ENCODE measurements at regions not wholly inside any gene's neighbourhood (a gene's known extent, or its start where the extent isn't known, plus 50 kb on each side); places are given as distances from the start of the nearest gene placed in this dataset.

DNA sequence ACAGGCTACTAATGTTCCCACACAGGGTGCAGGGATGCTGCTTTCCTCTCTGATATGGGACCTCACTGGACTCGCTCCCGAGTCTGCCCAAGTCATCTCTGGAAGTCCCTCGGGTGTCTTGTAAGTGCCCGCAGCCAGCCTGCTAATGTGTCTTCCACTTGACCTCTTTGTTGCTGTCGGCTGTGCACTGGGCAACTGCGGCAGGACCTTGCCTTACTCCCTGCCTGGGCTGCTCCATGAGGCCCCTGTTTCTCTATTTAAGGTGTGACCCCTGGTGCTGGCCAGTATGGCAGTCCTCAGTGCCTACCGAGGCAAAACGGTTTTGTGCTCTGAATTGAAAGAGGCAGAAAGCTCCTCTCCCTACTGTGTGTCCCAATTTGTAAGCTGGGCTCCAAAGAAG is 88.8 kb upstream of the DUSP5 start:
- Mint-ChIP-seq H3K27me3 (ENCODE audit: insufficient read depth, low read depth, poor library complexity) (peaks cover 6% of the 10 kb centered on the region), H3K4me1 (peaks cover 20% of the 10 kb centered on the region), H3K27ac (no peak overlapping the region), H3K9me3 (no peaks in the 10 kb centered on the region), H3K36me3 (ENCODE audit: low read depth) (no peaks in the 10 kb centered on the region), H3K4me3 (no peak overlapping the region)
- no peaks in the 10 kb centered on the region for H3K79me2 ChIP-seq (replicated peaks; ENCODE audit: insufficient read depth)
- H3K36me3 ChIP-seq (ENCODE audit: insufficient read depth), result no peaks in the 10 kb centered on the region
- DNase-seq (ENCODE audit: low spot score) (no peak), ATAC-seq (no peak)
- no peak overlapping the region for H3K4me3 ChIP-seq
- H3F3A ChIP-seq (replicated peaks; ENCODE audit: low read depth), result no peaks in the 10 kb centered on the region
- TF ChIP-seq NANOG (IDR thresholded peaks at IDR 0.05; ENCODE audit: borderline replicate concordance), result no peak
- TF ChIP-seq, protein P1, sequence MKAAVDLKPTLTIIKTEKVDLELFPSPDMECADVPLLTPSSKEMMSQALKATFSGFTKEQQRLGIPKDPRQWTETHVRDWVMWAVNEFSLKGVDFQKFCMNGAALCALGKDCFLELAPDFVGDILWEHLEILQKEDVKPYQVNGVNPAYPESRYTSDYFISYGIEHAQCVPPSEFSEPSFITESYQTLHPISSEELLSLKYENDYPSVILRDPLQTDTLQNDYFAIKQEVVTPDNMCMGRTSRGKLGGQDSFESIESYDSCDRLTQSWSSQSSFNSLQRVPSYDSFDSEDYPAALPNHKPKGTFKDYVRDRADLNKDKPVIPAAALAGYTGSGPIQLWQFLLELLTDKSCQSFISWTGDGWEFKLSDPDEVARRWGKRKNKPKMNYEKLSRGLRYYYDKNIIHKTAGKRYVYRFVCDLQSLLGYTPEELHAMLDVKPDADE (IDR thresholded peaks at IDR 0.05), result no peak
- TF ChIP-seq, protein P2, sequence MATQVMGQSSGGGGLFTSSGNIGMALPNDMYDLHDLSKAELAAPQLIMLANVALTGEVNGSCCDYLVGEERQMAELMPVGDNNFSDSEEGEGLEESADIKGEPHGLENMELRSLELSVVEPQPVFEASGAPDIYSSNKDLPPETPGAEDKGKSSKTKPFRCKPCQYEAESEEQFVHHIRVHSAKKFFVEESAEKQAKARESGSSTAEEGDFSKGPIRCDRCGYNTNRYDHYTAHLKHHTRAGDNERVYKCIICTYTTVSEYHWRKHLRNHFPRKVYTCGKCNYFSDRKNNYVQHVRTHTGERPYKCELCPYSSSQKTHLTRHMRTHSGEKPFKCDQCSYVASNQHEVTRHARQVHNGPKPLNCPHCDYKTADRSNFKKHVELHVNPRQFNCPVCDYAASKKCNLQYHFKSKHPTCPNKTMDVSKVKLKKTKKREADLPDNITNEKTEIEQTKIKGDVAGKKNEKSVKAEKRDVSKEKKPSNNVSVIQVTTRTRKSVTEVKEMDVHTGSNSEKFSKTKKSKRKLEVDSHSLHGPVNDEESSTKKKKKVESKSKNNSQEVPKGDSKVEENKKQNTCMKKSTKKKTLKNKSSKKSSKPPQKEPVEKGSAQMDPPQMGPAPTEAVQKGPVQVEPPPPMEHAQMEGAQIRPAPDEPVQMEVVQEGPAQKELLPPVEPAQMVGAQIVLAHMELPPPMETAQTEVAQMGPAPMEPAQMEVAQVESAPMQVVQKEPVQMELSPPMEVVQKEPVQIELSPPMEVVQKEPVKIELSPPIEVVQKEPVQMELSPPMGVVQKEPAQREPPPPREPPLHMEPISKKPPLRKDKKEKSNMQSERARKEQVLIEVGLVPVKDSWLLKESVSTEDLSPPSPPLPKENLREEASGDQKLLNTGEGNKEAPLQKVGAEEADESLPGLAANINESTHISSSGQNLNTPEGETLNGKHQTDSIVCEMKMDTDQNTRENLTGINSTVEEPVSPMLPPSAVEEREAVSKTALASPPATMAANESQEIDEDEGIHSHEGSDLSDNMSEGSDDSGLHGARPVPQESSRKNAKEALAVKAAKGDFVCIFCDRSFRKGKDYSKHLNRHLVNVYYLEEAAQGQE (IDR thresholded peaks at IDR 0.05; ENCODE audit: unreplicated experiment), result no peak
- TF ChIP-seq, protein P3, sequence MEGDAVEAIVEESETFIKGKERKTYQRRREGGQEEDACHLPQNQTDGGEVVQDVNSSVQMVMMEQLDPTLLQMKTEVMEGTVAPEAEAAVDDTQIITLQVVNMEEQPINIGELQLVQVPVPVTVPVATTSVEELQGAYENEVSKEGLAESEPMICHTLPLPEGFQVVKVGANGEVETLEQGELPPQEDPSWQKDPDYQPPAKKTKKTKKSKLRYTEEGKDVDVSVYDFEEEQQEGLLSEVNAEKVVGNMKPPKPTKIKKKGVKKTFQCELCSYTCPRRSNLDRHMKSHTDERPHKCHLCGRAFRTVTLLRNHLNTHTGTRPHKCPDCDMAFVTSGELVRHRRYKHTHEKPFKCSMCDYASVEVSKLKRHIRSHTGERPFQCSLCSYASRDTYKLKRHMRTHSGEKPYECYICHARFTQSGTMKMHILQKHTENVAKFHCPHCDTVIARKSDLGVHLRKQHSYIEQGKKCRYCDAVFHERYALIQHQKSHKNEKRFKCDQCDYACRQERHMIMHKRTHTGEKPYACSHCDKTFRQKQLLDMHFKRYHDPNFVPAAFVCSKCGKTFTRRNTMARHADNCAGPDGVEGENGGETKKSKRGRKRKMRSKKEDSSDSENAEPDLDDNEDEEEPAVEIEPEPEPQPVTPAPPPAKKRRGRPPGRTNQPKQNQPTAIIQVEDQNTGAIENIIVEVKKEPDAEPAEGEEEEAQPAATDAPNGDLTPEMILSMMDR (conservative IDR thresholded peaks at IDR 0.05; ENCODE audit: low read depth in 2 of 2), result no peak
- no peak for TF ChIP-seq CREB1 (CRISPR knock-in tag; IDR thresholded peaks at IDR 0.05; ENCODE audit: low read depth)
- TF ChIP-seq ZNF114 (CRISPR knock-in tag; IDR thresholded peaks at IDR 0.05), result no peak
- TF ChIP-seq, protein P4, sequence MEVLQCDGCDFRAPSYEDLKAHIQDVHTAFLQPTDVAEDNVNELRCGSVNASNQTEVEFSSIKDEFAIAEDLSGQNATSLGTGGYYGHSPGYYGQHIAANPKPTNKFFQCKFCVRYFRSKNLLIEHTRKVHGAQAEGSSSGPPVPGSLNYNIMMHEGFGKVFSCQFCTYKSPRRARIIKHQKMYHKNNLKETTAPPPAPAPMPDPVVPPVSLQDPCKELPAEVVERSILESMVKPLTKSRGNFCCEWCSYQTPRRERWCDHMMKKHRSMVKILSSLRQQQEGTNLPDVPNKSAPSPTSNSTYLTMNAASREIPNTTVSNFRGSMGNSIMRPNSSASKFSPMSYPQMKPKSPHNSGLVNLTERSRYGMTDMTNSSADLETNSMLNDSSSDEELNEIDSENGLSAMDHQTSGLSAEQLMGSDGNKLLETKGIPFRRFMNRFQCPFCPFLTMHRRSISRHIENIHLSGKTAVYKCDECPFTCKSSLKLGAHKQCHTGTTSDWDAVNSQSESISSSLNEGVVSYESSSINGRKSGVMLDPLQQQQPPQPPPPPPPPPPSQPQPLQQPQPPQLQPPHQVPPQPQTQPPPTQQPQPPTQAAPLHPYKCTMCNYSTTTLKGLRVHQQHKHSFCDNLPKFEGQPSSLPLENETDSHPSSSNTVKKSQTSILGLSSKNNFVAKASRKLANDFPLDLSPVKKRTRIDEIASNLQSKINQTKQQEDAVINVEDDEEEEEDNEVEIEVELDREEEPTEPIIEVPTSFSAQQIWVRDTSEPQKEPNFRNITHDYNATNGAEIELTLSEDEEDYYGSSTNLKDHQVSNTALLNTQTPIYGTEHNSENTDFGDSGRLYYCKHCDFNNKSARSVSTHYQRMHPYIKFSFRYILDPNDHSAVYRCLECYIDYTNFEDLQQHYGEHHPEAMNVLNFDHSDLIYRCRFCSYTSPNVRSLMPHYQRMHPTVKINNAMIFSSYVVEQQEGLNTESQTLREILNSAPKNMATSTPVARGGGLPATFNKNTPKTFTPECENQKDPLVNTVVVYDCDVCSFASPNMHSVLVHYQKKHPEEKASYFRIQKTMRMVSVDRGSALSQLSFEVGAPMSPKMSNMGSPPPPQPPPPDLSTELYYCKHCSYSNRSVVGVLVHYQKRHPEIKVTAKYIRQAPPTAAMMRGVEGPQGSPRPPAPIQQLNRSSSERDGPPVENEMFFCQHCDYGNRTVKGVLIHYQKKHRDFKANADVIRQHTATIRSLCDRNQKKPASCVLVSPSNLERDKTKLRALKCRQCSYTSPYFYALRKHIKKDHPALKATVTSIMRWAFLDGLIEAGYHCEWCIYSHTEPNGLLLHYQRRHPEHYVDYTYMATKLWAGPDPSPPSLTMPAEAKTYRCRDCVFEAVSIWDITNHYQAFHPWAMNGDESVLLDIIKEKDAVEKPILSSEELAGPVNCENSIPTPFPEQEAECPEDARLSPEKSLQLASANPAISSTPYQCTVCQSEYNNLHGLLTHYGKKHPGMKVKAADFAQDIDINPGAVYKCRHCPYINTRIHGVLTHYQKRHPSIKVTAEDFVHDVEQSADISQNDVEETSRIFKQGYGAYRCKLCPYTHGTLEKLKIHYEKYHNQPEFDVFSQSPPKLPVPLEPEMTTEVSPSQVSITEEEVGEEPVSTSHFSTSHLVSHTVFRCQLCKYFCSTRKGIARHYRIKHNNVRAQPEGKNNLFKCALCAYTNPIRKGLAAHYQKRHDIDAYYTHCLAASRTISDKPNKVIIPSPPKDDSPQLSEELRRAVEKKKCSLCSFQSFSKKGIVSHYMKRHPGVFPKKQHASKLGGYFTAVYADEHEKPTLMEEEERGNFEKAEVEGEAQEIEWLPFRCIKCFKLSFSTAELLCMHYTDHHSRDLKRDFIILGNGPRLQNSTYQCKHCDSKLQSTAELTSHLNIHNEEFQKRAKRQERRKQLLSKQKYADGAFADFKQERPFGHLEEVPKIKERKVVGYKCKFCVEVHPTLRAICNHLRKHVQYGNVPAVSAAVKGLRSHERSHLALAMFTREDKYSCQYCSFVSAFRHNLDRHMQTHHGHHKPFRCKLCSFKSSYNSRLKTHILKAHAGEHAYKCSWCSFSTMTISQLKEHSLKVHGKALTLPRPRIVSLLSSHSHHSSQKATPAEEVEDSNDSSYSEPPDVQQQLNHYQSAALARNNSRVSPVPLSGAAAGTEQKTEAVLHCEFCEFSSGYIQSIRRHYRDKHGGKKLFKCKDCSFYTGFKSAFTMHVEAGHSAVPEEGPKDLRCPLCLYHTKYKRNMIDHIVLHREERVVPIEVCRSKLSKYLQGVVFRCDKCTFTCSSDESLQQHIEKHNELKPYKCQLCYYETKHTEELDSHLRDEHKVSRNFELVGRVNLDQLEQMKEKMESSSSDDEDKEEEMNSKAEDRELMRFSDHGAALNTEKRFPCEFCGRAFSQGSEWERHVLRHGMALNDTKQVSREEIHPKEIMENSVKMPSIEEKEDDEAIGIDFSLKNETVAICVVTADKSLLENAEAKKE (CRISPR knock-in tag; IDR thresholded peaks at IDR 0.05), result no peak
- no peak for TF ChIP-seq EZH2phosphoT487 (IDR thresholded peaks at IDR 0.05; ENCODE audit: unreplicated experiment)
- TF ChIP-seq JUNB (IDR thresholded peaks at IDR 0.05; ENCODE audit: unreplicated experiment), result no peak
- TF ChIP-seq ZNF331 (CRISPR knock-in tag; IDR thresholded peaks at IDR 0.05; ENCODE audit: low read depth), result no peak
- no peak for TF ChIP-seq POLR2AphosphoS5 (IDR thresholded peaks at IDR 0.05; ENCODE audit: low read depth)
- no peak for TF ChIP-seq EZH2 (IDR thresholded peaks at IDR 0.05; ENCODE audit: low read depth, unreplicated experiment)
- TF ChIP-seq STAT1 (IDR thresholded peaks at IDR 0.05; ENCODE audit: unreplicated experiment), result no peak
- H3K4me1 ChIP-seq (ENCODE audit: insufficient read depth), result 0 out of 2 replicates have a peak, but pooled peaks cover 8% of the 10 kb centered on the region
- H4K20me1 ChIP-seq (replicated peaks; ENCODE audit: insufficient read depth), result no peaks in the 10 kb centered on the region
- no peak overlapping the region for H3K27ac ChIP-seq (ENCODE audit: low read depth)
- no peaks in the 10 kb centered on the region for H3K27me3 ChIP-seq (ENCODE audit: insufficient read depth)
- H3K9me2 ChIP-seq (ENCODE audit: insufficient read depth), result no peaks in the 10 kb centered on the region
- no peak overlapping the region for H3K4me2 ChIP-seq
- no peak overlapping the region for H2AFZ ChIP-seq

All from GM23338 (cell line).